ENCODE measurements at regions not wholly inside any gene's neighbourhood (a gene's known extent, or its start where the extent isn't known, plus 50 kb on each side); places are given as distances from the start of the nearest gene placed in this dataset.

GRCh38 chr5:125778791-125779190 lies 644.4 kb upstream of the GRAMD2B start:
- Mint-ChIP-seq H3K27me3 (no peaks in the 10 kb centered on the region), H3K27ac (no peak overlapping the region), H3K9me3 (peaks cover 0 to 3% (median 0%) of the 10 kb centered on the region in 7 donors), H3K4me3 (no peak overlapping the region), H3K36me3 (no peaks in the 10 kb centered on the region), H3K4me1 (no peaks in the 10 kb centered on the region)
- Histone ChIP-seq H3K27ac (ENCODE audit: insufficient read depth, low read length, poor library complexity, severe bottlenecking) (no peak overlapping the region), H3K9me3 (ENCODE audit: control insufficient read depth in 2 of 2, low read length in 2 of 2) (no peaks in the 10 kb centered on the region), H3K4me1 (ENCODE audit: control insufficient read depth, insufficient read depth, low read length, poor library complexity, severe bottlenecking) (no peaks in the 10 kb centered on the region), H3K4me3 (ENCODE audit: low read depth, low read length) (no peak overlapping the region), H3K36me3 (ENCODE audit: control insufficient read depth, insufficient read depth, low read length) (no peaks in the 10 kb centered on the region), H3K27me3 (ENCODE audit: control insufficient read depth, insufficient read depth, low read length) (no peaks in the 10 kb centered on the region)
- ATAC-seq (ENCODE audit: low read depth in 2 of 2) (no peak), DNase-seq (no peak)

- no peak overlapping the region for H3K27ac Mint-ChIP-seq
- H3K36me3 Mint-ChIP-seq, result no peaks in the 10 kb centered on the region
- DNase-seq (no peak), ATAC-seq (ENCODE audit: low read depth in 2 of 2) (no peak)
- no peak overlapping the region for H3K4me3 ChIP-seq (ENCODE audit: low read depth, low read length)
- no peaks in the 10 kb centered on the region for H3K4me1 Mint-ChIP-seq
- no peaks in the 10 kb centered on the region for H3K36me3 ChIP-seq (ENCODE audit: control insufficient read depth, insufficient read depth, low read length)
- H3K9me3 Mint-ChIP-seq, result peaks cover 0 to 12% (median 2%) of the 10 kb centered on the region in 7 donors
- H3K27ac ChIP-seq (ENCODE audit: insufficient read depth, low read length, poor library complexity, severe bottlenecking), result no peak overlapping the region
- H3K9me3 ChIP-seq (ENCODE audit: control insufficient read depth in 2 of 2, low read length in 2 of 2), result peaks cover 3 to 5% of the 10 kb centered on the region in 2 experiments
- H3K27me3 ChIP-seq (ENCODE audit: control insufficient read depth, insufficient read depth, low read length), result no peaks in the 10 kb centered on the region
- H3K4me3 Mint-ChIP-seq, result no peak overlapping the region
- no peaks in the 10 kb centered on the region for H3K27me3 Mint-ChIP-seq
- H3K4me1 ChIP-seq (ENCODE audit: control insufficient read depth, insufficient read depth, low read length, poor library complexity, severe bottlenecking), result no peaks in the 10 kb centered on the region
These were observed 637.8 kb upstream of the GRAMD2B start for GRCh38 chr5:125785407-125785806.

GRCh38 chr5:125786021-125786420 lies 637.2 kb upstream of the GRAMD2B start:
- ATAC-seq (ENCODE audit: low read depth in 2 of 2) (no peak), DNase-seq (no peak)
- Histone ChIP-seq H3K27me3 (ENCODE audit: control insufficient read depth, insufficient read depth, low read length) (no peaks in the 10 kb centered on the region), H3K27ac (ENCODE audit: insufficient read depth, low read length, poor library complexity, severe bottlenecking) (no peak overlapping the region), H3K36me3 (ENCODE audit: control insufficient read depth, insufficient read depth, low read length) (no peaks in the 10 kb centered on the region), H3K9me3 (ENCODE audit: control insufficient read depth in 2 of 2, low read length in 2 of 2) (peaks cover 3 to 5% of the 10 kb centered on the region in 2 experiments), H3K4me3 (ENCODE audit: low read depth, low read length) (no peak overlapping the region), H3K4me1 (ENCODE audit: control insufficient read depth, insufficient read depth, low read length, poor library complexity, severe bottlenecking) (no peaks in the 10 kb centered on the region)
- peaks cover 0 to 13% (median 2%) of the 10 kb centered on the region in 7 donors for H3K9me3 Mint-ChIP-seq
- no peak overlapping the region for H3K4me3 Mint-ChIP-seq
- H3K4me1 Mint-ChIP-seq, result no peaks in the 10 kb centered on the region
- H3K36me3 Mint-ChIP-seq, result no peaks in the 10 kb centered on the region
- H3K27ac Mint-ChIP-seq, result no peak overlapping the region
- no peaks in the 10 kb centered on the region for H3K27me3 Mint-ChIP-seq

- Histone ChIP-seq H3K27me3 (ENCODE audit: control insufficient read depth, insufficient read depth, low read length) (no peaks in the 10 kb centered on the region), H3K4me1 (ENCODE audit: control insufficient read depth, insufficient read depth, low read length, poor library complexity, severe bottlenecking) (no peaks in the 10 kb centered on the region), H3K4me3 (ENCODE audit: low read depth, low read length) (no peak overlapping the region), H3K36me3 (ENCODE audit: control insufficient read depth, insufficient read depth, low read length) (no peaks in the 10 kb centered on the region), H3K9me3 (ENCODE audit: control insufficient read depth in 2 of 2, low read length in 2 of 2) (peaks cover 0 to 4% of the 10 kb centered on the region in 2 experiments), H3K27ac (ENCODE audit: insufficient read depth, low read length, poor library complexity, severe bottlenecking) (no peak overlapping the region)
- DNase-seq (no peak), ATAC-seq (ENCODE audit: low read depth in 2 of 2) (no peak)
- Mint-ChIP-seq H3K9me3 (peaks cover 0 to 31% (median 7%) of the 10 kb centered on the region in 7 donors), H3K27ac (no peak overlapping the region), H3K4me3 (no peak overlapping the region), H3K36me3 (no peaks in the 10 kb centered on the region), H3K4me1 (no peaks in the 10 kb centered on the region), H3K27me3 (no peaks in the 10 kb centered on the region)
These were observed 629.7 kb upstream of the GRAMD2B start for GRCh38 chr5:125793470-125793869.

- Histone ChIP-seq H3K27ac (ENCODE audit: insufficient read depth, low read length, poor library complexity, severe bottlenecking) (no peak overlapping the region), H3K36me3 (ENCODE audit: control insufficient read depth, insufficient read depth, low read length) (no peaks in the 10 kb centered on the region), H3K4me3 (ENCODE audit: low read depth, low read length) (no peak overlapping the region), H3K4me1 (ENCODE audit: control insufficient read depth, insufficient read depth, low read length, poor library complexity, severe bottlenecking) (no peaks in the 10 kb centered on the region), H3K27me3 (ENCODE audit: control insufficient read depth, insufficient read depth, low read length) (no peaks in the 10 kb centered on the region), H3K9me3 (ENCODE audit: control insufficient read depth in 2 of 2, low read length in 2 of 2) (peaks cover 0 to 4% of the 10 kb centered on the region in 2 experiments)
- Mint-ChIP-seq H3K9me3 (peaks cover 0 to 41% (median 10%) of the 10 kb centered on the region in 7 donors), H3K36me3 (no peaks in the 10 kb centered on the region), H3K27ac (no peak overlapping the region), H3K27me3 (no peaks in the 10 kb centered on the region), H3K4me1 (no peaks in the 10 kb centered on the region), H3K4me3 (no peak overlapping the region)
- DNase-seq, result no peak
- ATAC-seq (ENCODE audit: low read depth in 2 of 2), result no peak
These were observed 628.3 kb upstream of the GRAMD2B start for GRCh38 chr5:125794922-125795321.

- peaks cover 0 to 37% (median 10%) of the 10 kb centered on the region in 7 donors for H3K9me3 Mint-ChIP-seq
- H3K27me3 ChIP-seq (ENCODE audit: control insufficient read depth, insufficient read depth, low read length), result no peaks in the 10 kb centered on the region
- H3K4me3 ChIP-seq (ENCODE audit: low read depth, low read length), result no peak overlapping the region
- H3K36me3 ChIP-seq (ENCODE audit: control insufficient read depth, insufficient read depth, low read length), result no peaks in the 10 kb centered on the region
- no peaks in the 10 kb centered on the region for H3K36me3 Mint-ChIP-seq
- H3K4me3 Mint-ChIP-seq, result no peak overlapping the region
- H3K27me3 Mint-ChIP-seq, result no peaks in the 10 kb centered on the region
- H3K9me3 ChIP-seq (ENCODE audit: control insufficient read depth in 2 of 2, low read length in 2 of 2), result no peaks in the 10 kb centered on the region
- no peaks in the 10 kb centered on the region for H3K4me1 Mint-ChIP-seq
- H3K4me1 ChIP-seq (ENCODE audit: control insufficient read depth, insufficient read depth, low read length, poor library complexity, severe bottlenecking), result no peaks in the 10 kb centered on the region
- ATAC-seq (ENCODE audit: low read depth in 2 of 2) (no peak), DNase-seq (no peak)
- H3K27ac Mint-ChIP-seq, result no peak overlapping the region
- H3K27ac ChIP-seq (ENCODE audit: insufficient read depth, low read length, poor library complexity, severe bottlenecking), result no peak overlapping the region
These were observed 624.9 kb upstream of the GRAMD2B start for GRCh38 chr5:125798307-125798706.

GRCh38 chr5:125812651-125813050 lies 610.6 kb upstream of the GRAMD2B start:
- H3K4me1 Mint-ChIP-seq, result no peaks in the 10 kb centered on the region
- no peaks in the 10 kb centered on the region for H3K27me3 Mint-ChIP-seq
- Histone ChIP-seq H3K9me3 (ENCODE audit: control insufficient read depth in 2 of 2, low read length in 2 of 2) (no peaks in the 10 kb centered on the region), H3K27ac (ENCODE audit: insufficient read depth, low read length, poor library complexity, severe bottlenecking) (no peak overlapping the region), H3K4me3 (ENCODE audit: low read depth, low read length) (no peak overlapping the region), H3K4me1 (ENCODE audit: control insufficient read depth, insufficient read depth, low read length, poor library complexity, severe bottlenecking) (no peaks in the 10 kb centered on the region), H3K27me3 (ENCODE audit: control insufficient read depth, insufficient read depth, low read length) (no peaks in the 10 kb centered on the region), H3K36me3 (ENCODE audit: control insufficient read depth, insufficient read depth, low read length) (no peaks in the 10 kb centered on the region)
- peaks cover 0 to 7% (median 2%) of the 10 kb centered on the region in 7 donors for H3K9me3 Mint-ChIP-seq
- ATAC-seq (ENCODE audit: low read depth in 2 of 2), result no peak
- H3K4me3 Mint-ChIP-seq, result no peak overlapping the region
- no peak for DNase-seq
- H3K36me3 Mint-ChIP-seq, result no peaks in the 10 kb centered on the region
- no peak overlapping the region for H3K27ac Mint-ChIP-seq

- no peak overlapping the region for H3K4me3 ChIP-seq (ENCODE audit: low read depth, low read length)
- no peak overlapping the region for H3K27ac ChIP-seq (ENCODE audit: insufficient read depth, low read length, poor library complexity, severe bottlenecking)
- H3K4me1 Mint-ChIP-seq, result no peaks in the 10 kb centered on the region
- no peak for ATAC-seq (ENCODE audit: low read depth in 2 of 2)
- no peaks in the 10 kb centered on the region for H3K27me3 Mint-ChIP-seq
- no peak overlapping the region for H3K27ac Mint-ChIP-seq
- H3K36me3 Mint-ChIP-seq, result no peaks in the 10 kb centered on the region
- no peaks in the 10 kb centered on the region for H3K9me3 ChIP-seq (ENCODE audit: control insufficient read depth in 2 of 2, low read length in 2 of 2)
- H3K27me3 ChIP-seq (ENCODE audit: control insufficient read depth, insufficient read depth, low read length), result no peaks in the 10 kb centered on the region
- no peaks in the 10 kb centered on the region for H3K36me3 ChIP-seq (ENCODE audit: control insufficient read depth, insufficient read depth, low read length)
- H3K4me3 Mint-ChIP-seq, result no peak overlapping the region
- no peak for DNase-seq
- H3K4me1 ChIP-seq (ENCODE audit: control insufficient read depth, insufficient read depth, low read length, poor library complexity, severe bottlenecking), result no peaks in the 10 kb centered on the region
- peaks cover 0 to 3% (median 0%) of the 10 kb centered on the region in 7 donors for H3K9me3 Mint-ChIP-seq
These were observed 609.8 kb upstream of the GRAMD2B start for GRCh38 chr5:125813221-125813974.
